AG04450 (cell line): ENCODE measurements at regions not wholly inside any gene's neighbourhood (a gene's known extent, or its start where the extent isn't known, plus 50 kb on each side); places are given as distances from the start of the nearest gene placed in this dataset.

ENCODE experiments used
- CTCF ChIA-PET: fragments of 300-600, 350-600 bp; formaldehyde crosslinking; extraction: SDS; loops from one replicate; lab custom pipeline; 2022; ENCODE audit warnings: antibody characterized with exemption, inconsistent platforms; lab: Charles Lee
- POLR2A ChIA-PET: fragments of 350-600 bp; formaldehyde crosslinking; extraction: SDS; loops from one replicate; lab custom pipeline; 2021; ENCODE audit warnings: antibody characterized with exemption, inconsistent platforms; lab: Yijun Ruan, JAX
- DNase-seq: peaks from one replicate; pipeline ENCODE4 v3.0.0-alpha.2; 2011; ENCODE audit warnings: low read depth, low spot score
- H3K27ac ChIP-seq: one replicate; pipeline ENCODE4 v1.5.1; 2012; ENCODE audit warnings: low read depth, low read length, control low read depth
- H3K27me3 ChIP-seq: one replicate; pipeline ENCODE4 v1.6.0; 2012; ENCODE audit warnings: low read length; ENCODE audit not compliant: control insufficient read depth, insufficient read depth
- H3K4me3 ChIP-seq: 2 replicates; pipeline ENCODE4 v1.5.1; 2011; ENCODE audit warnings: mild to moderate bottlenecking, low read depth, low read length, control low read depth
- H3K9me3 ChIP-seq: 2 replicates; pipeline ENCODE4 v1.5.1; 2012; ENCODE audit warnings: low read length; ENCODE audit not compliant: control insufficient read depth, insufficient read depth
- CTCF ChIP-seq: IDR thresholded peaks from 2 replicates; pipeline ENCODE4 v1.5.1; 2011; ENCODE audit warnings: low read depth, low read length, control low read depth, inconsistent platforms

- no peak for DNase-seq
- H3K9me3 ChIP-seq = no peaks in the 10 kb centered on the region
- POLR2A ChIA-PET = no interaction called here
- H3K27me3 ChIP-seq = no peaks in the 10 kb centered on the region
- no peak overlapping the region for H3K27ac ChIP-seq
- CTCF ChIA-PET = interaction anchor here (0.6 to 1.2 kb wide), 2 partner anchors 20 to 323 kb away, joined by 3 to 4 read pairs; no protein-coding TSS in a partner anchor
- H3K4me3 ChIP-seq = no peak overlapping the region
- no peak for TF ChIP-seq CTCF
These were observed 395.4 kb upstream of the WWC1 start for GRCh38 chr5:167895899-167896659.

- Histone ChIP-seq H3K27ac (no peak overlapping the region), H3K4me3 (no peak overlapping the region), H3K27me3 (no peaks in the 10 kb centered on the region), H3K9me3 (no peaks in the 10 kb centered on the region)
- TF ChIP-seq CTCF = no peak
- POLR2A ChIA-PET = no interaction called here
- DNase-seq = no peak
- CTCF ChIA-PET = interaction anchor here (1.2 kb wide), 1 partner anchor 20 kb away, joined by 3 read pairs; no protein-coding TSS in a partner anchor
These were observed 394.6 kb upstream of the WWC1 start for GRCh38 chr5:167896814-167897213.

GRCh38 chr5:167897371-167897770 lies 394.1 kb upstream of the WWC1 start:
- Histone ChIP-seq H3K9me3 (no peaks in the 10 kb centered on the region), H3K4me3 (no peak overlapping the region), H3K27me3 (no peaks in the 10 kb centered on the region), H3K27ac (no peak overlapping the region)
- no peak for TF ChIP-seq CTCF
- ChIA-PET POLR2A (no interaction called here), CTCF (interaction anchor here (1.2 kb wide), 1 partner anchor 19 kb away, joined by 3 read pairs; no protein-coding TSS in a partner anchor)
- DNase-seq = no peak

- Histone ChIP-seq H3K4me3 (no peak overlapping the region), H3K27ac (no peak overlapping the region), H3K9me3 (no peaks in the 10 kb centered on the region), H3K27me3 (no peaks in the 10 kb centered on the region)
- TF ChIP-seq CTCF = no peak
- POLR2A ChIA-PET = no interaction called here
- DNase-seq = no peak
- CTCF ChIA-PET = no interaction called here
These were observed 392.9 kb upstream of the WWC1 start for GRCh38 chr5:167898361-167899042.
